ENCODE measurements at regions not wholly inside any gene's neighbourhood (a gene's known extent, or its start where the extent isn't known, plus 50 kb on each side); places are given as distances from the start of the nearest gene placed in this dataset.

DNA sequence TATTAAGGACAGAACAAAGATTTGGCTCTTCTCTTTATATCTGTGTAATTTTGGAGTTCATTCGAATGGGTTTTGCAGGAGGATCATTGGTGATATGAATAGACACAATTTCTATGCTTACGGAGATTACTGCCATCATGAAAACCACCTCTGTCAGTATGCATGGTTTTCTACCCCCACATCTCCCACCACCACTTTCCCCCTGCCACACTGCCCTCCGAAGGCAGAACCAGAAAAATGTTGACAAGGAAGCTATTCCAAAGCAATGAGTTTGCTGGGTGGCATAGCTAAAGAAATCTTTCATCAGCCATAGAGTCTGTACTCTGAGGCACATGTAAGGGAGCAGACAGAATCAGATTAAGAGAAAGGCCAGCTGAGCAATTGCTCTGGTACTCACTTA is 567.3 kb upstream of the ACTRT1 start:
- Histone ChIP-seq H2AFZ (ENCODE audit: low read length) (no peak overlapping the region), H3K27ac (ENCODE audit: insufficient read length, low read depth, low read length) (no peak overlapping the region), H3K4ac (ENCODE audit: low read depth, low read length) (no peak overlapping the region), H3K23ac (ENCODE audit: insufficient read length, low read depth, low read length) (no peak overlapping the region), H2BK15ac (ENCODE audit: low read depth, low read length) (no peak overlapping the region), H3K14ac (ENCODE audit: insufficient read depth, low read length) (no peak overlapping the region), H4K91ac (ENCODE audit: insufficient read length, low read depth, low read length) (no peak overlapping the region), H3K23me2 (ENCODE audit: insufficient read length, low read depth, low read length, poor library complexity, severe bottlenecking) (no peaks in the 10 kb centered on the region), H3K79me2 (ENCODE audit: insufficient read depth, low read length) (no peaks in the 10 kb centered on the region), H4K20me1 (ENCODE audit: control insufficient read depth, insufficient read depth, insufficient read length) (no peaks in the 10 kb centered on the region), H3K9me3 (ENCODE audit: control insufficient read depth, low read depth, low read length) (no peaks in the 10 kb centered on the region), H3K56ac (ENCODE audit: insufficient read length, low read depth, low read length) (no peak overlapping the region), H3K27me3 (ENCODE audit: insufficient read depth, low read length) (no peaks in the 10 kb centered on the region), H3K18ac (ENCODE audit: insufficient read length, low read depth, low read length) (no peak overlapping the region), H2BK5ac (ENCODE audit: insufficient read length, low read length) (no peak overlapping the region), H2BK12ac (ENCODE audit: insufficient read length, low read depth, low read length) (no peak overlapping the region), H3K9ac (ENCODE audit: extremely low read depth, insufficient read length, low read length) (no peak overlapping the region), H3K4me2 (ENCODE audit: insufficient read depth, insufficient read length, low read length) (no peak overlapping the region), H2BK120ac (ENCODE audit: low read depth, low read length, poor library complexity, severe bottlenecking) (no peak overlapping the region), H2BK20ac (ENCODE audit: low read depth, low read length, poor library complexity, severe bottlenecking) (no peak overlapping the region), H3K4me1 (ENCODE audit: insufficient read depth, low read length) (no peaks in the 10 kb centered on the region), H4K5ac (ENCODE audit: insufficient read length, low read depth, low read length) (no peak overlapping the region), H4K8ac (replicated peaks; ENCODE audit: insufficient read length, low read depth, low read length) (no peak overlapping the region), H3T11ph (ENCODE audit: low read length) (no peak overlapping the region), H3K79me1 (ENCODE audit: insufficient read depth, low read depth, low read length, poor library complexity, severe bottlenecking) (no peaks in the 10 kb centered on the region), H2AK5ac (ENCODE audit: insufficient read length, low read length) (no peak overlapping the region)
- Mint-ChIP-seq H3K27me3 (ENCODE audit: low read depth) (no peaks in the 10 kb centered on the region), H3K4me3 (no peak overlapping the region), H3K4me1 (no peaks in the 10 kb centered on the region; a peak in 1 of 4 replicates), H3K9me3 (peaks cover 7 to 50% of the 10 kb centered on the region in 2 experiments; a peak in 4 of 5 replicates), H3K36me3 (ENCODE audit: insufficient read depth in 1 of 3, low read depth in 3 of 3) (no peaks in the 10 kb centered on the region), H3K27ac (0 out of 7 replicates have a peak overlapping the region, but pooled peaks of 1 of the 3 experiments have one; percentile 5)
- DNase-seq = no peak
- no CpG with 5 or more reads among the region's 3 CpGs for WGBS (ENCODE audit: extremely low coverage, insufficient read length, low lambda C conversion rate)
- TF ChIP-seq, protein P1, sequence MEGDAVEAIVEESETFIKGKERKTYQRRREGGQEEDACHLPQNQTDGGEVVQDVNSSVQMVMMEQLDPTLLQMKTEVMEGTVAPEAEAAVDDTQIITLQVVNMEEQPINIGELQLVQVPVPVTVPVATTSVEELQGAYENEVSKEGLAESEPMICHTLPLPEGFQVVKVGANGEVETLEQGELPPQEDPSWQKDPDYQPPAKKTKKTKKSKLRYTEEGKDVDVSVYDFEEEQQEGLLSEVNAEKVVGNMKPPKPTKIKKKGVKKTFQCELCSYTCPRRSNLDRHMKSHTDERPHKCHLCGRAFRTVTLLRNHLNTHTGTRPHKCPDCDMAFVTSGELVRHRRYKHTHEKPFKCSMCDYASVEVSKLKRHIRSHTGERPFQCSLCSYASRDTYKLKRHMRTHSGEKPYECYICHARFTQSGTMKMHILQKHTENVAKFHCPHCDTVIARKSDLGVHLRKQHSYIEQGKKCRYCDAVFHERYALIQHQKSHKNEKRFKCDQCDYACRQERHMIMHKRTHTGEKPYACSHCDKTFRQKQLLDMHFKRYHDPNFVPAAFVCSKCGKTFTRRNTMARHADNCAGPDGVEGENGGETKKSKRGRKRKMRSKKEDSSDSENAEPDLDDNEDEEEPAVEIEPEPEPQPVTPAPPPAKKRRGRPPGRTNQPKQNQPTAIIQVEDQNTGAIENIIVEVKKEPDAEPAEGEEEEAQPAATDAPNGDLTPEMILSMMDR (conservative IDR thresholded peaks at IDR 0.05) = peak; percentile 47; the same call in 2 of the 3 replicates

Measured in H9 (cell line).